Neutrophil (primary cell): ENCODE measurements at regions not wholly inside any gene's neighbourhood (a gene's known extent, or its start where the extent isn't known, plus 50 kb on each side); places are given as distances from the start of the nearest gene placed in this dataset.

Experiments
- H3K27ac ChIP-seq: fragments of 200-600 bp; sonication (generic); 2 replicates; pipeline ENCODE4 v1.5.1; 2016; ENCODE audit warnings: mild to moderate bottlenecking, moderate library complexity
- H3K27me3 ChIP-seq: fragments of 200-600 bp; sonication (generic); 2 replicates; pipeline ENCODE4 v1.6.0; 2016; ENCODE audit warnings: mild to moderate bottlenecking
- H3K36me3 ChIP-seq: fragments of 200-600 bp; sonication (generic); 2 replicates; pipeline ENCODE4 v1.5.1; 2017
- H3K4me1 ChIP-seq, 2 experiments: fragments of 200-600 bp in 1 of 2; sonication (generic) in 1 of 2; 1 replicate in 1 of 2; 2 replicates in 1 of 2; pipeline versions ENCODE4 v1.5.1 to v1.6.1; 2013 to 2016; ENCODE audit warnings: low read depth in 1 of 2, low read length in 1 of 2, mild to moderate bottlenecking in 1 of 2, moderate library complexity in 1 of 2; ENCODE audit not compliant: control insufficient read depth in 1 of 2, insufficient read depth in 1 of 2
- H3K4me3 ChIP-seq, 2 experiments: fragments of 200-600 bp in 1 of 2; sonication (generic) in 1 of 2; 1 replicate in 1 of 2; 2 replicates in 1 of 2; pipeline ENCODE4 v1.5.1; 2013 to 2016; ENCODE audit warnings: low read depth in 1 of 2, low read length in 1 of 2, mild to moderate bottlenecking in 1 of 2, moderate library complexity in 1 of 2
- H3K9me3 ChIP-seq: fragments of 200-600 bp; sonication (generic); 2 replicates; pipeline ENCODE4 v1.5.1; 2016
- TF ChIP-seq, protein P1 (sequence below): fragments of 200-600 bp; sonication (generic); IDR thresholded peaks from 2 replicates; pipeline ENCODE4 v1.5.1; 2016; ENCODE audit warnings: antibody characterized with exemption

DNA sequence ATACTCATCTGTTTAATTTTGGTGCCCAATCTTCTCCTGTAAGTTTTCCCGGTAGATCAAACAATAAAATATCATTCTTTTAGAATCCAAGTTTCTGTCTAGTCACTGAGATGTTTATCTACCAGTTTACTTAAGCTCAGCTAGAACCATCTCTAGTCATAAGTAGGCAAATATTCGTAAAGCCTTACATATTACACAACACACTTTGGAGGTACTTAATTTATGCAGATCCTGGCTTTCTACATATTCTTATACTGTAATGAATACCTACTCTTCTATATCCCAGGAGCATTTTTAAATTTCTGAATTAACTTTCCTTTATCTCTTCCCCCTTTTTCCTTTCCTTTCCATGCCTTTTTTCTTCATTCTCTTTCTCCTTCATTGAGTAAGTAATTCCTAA is 185.9 kb upstream of the ZBTB20 start:
- H3K4me3 ChIP-seq: no peak overlapping the region
- TF ChIP-seq, protein P1, sequence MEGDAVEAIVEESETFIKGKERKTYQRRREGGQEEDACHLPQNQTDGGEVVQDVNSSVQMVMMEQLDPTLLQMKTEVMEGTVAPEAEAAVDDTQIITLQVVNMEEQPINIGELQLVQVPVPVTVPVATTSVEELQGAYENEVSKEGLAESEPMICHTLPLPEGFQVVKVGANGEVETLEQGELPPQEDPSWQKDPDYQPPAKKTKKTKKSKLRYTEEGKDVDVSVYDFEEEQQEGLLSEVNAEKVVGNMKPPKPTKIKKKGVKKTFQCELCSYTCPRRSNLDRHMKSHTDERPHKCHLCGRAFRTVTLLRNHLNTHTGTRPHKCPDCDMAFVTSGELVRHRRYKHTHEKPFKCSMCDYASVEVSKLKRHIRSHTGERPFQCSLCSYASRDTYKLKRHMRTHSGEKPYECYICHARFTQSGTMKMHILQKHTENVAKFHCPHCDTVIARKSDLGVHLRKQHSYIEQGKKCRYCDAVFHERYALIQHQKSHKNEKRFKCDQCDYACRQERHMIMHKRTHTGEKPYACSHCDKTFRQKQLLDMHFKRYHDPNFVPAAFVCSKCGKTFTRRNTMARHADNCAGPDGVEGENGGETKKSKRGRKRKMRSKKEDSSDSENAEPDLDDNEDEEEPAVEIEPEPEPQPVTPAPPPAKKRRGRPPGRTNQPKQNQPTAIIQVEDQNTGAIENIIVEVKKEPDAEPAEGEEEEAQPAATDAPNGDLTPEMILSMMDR: no peak
- no peak overlapping the region for H3K27ac ChIP-seq
- no peaks in the 10 kb centered on the region for H3K27me3 ChIP-seq
- H3K9me3 ChIP-seq: no peaks in the 10 kb centered on the region
- no peaks in the 10 kb centered on the region for H3K4me1 ChIP-seq
- H3K36me3 ChIP-seq: no peaks in the 10 kb centered on the region

DNA sequence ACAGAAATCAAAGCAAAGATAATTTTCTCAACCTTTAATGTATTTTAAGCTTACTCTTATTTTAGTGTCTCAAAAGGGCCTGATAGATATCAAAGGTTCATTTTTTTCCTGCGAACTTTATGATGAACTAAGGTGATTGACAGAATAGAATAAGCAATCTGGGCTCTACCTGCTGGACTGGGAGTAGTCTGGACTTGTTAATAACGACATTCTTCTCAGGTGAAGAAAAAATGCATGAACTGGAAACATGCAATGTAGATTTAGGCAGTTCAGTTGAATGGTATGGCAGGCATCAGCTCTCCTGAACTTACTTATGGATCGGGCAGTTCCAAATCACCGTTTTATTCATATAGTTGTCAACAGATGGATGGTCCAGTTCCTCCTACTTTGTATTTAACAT is 189.7 kb upstream of the ZBTB20 start:
- Histone ChIP-seq H3K36me3 (no peaks in the 10 kb centered on the region), H3K4me3 (no peak overlapping the region), H3K9me3 (no peaks in the 10 kb centered on the region), H3K27me3 (no peaks in the 10 kb centered on the region), H3K4me1 (no peaks in the 10 kb centered on the region), H3K27ac (no peak overlapping the region)
- TF ChIP-seq, protein P1: no peak

DNA sequence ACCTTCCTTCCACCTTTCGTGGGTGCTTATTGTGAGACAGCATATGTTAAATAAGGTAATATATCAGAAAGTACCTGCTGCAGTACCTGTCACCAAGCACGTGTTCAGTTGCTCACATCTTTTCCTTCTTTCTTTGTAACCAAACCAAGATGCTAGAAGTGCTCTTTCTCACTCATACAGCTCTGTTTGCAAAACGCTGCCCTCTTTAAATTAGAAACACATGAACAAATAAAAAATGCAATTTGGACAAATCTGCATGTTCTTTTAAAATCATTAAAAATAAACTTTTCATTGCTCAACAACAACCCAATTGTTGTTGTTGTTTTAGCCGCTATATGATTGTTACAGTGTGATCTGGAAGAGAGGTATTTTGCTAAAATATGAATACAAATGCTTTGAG is 193.5 kb upstream of the ZBTB20 start:
- no peaks in the 10 kb centered on the region for H3K9me3 ChIP-seq
- no peaks in the 10 kb centered on the region for H3K27me3 ChIP-seq
- H3K4me3 ChIP-seq: no peak overlapping the region
- H3K4me1 ChIP-seq: no peaks in the 10 kb centered on the region
- H3K36me3 ChIP-seq: no peaks in the 10 kb centered on the region
- no peak overlapping the region for H3K27ac ChIP-seq
- TF ChIP-seq, protein P1: no peak

GRCh38 chr3:115341208-115341607 is 194.1 kb upstream of the ZBTB20 start:
- no peaks in the 10 kb centered on the region for H3K27me3 ChIP-seq
- TF ChIP-seq, protein P1: no peak
- no peaks in the 10 kb centered on the region for H3K4me1 ChIP-seq
- no peak overlapping the region for H3K27ac ChIP-seq
- no peaks in the 10 kb centered on the region for H3K36me3 ChIP-seq
- H3K4me3 ChIP-seq: no peak overlapping the region
- no peaks in the 10 kb centered on the region for H3K9me3 ChIP-seq

GRCh38 chr3:115347737-115348136 is 200.6 kb upstream of the ZBTB20 start:
- Histone ChIP-seq H3K4me3 (no peak overlapping the region), H3K4me1 (no peaks in the 10 kb centered on the region), H3K27ac (no peak overlapping the region), H3K9me3 (no peaks in the 10 kb centered on the region), H3K36me3 (no peaks in the 10 kb centered on the region), H3K27me3 (no peaks in the 10 kb centered on the region)
- TF ChIP-seq, protein P1: no peak

DNA sequence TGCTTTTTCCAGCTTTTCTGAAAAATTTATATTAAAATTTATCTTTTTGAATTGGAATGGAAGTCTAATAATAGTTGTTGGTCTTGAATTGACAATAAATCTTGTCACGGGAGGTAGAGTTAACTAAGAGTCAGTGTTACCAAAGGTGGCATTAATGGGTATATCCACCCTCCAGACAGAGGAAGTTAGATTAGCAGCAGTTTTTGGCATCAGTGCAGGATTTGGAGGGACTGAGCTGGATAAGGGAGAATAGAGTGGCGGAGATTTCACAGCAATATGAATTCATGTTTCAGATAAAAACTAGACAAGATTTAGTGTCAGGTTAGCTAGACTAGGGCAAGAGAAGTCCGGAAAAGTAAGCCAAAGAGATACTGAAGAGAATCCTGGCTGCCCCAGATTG is 201.3 kb upstream of the ZBTB20 start:
- TF ChIP-seq, protein P1: no peak
- H3K4me3 ChIP-seq: no peak overlapping the region
- H3K4me1 ChIP-seq: no peaks in the 10 kb centered on the region
- no peak overlapping the region for H3K27ac ChIP-seq
- no peaks in the 10 kb centered on the region for H3K36me3 ChIP-seq
- no peaks in the 10 kb centered on the region for H3K27me3 ChIP-seq
- no peaks in the 10 kb centered on the region for H3K9me3 ChIP-seq
